Endothelial cell of umbilical vein (primary cell): ENCODE measurements at regions not wholly inside any gene's neighbourhood (a gene's known extent, or its start where the extent isn't known, plus 50 kb on each side); places are given as distances from the start of the nearest gene placed in this dataset.

Experiments
- BruUV-seq: library from RNA; stranded (reverse); fragments of 400-500 nt; replicated peaks from 2 replicates; lab custom pipeline; 2021; lab: Mats Ljungman, UMichigan
- CTCF ChIA-PET: fragments of 300-600, 350-600 bp; sonication (Branson Sonifier 250); formaldehyde crosslinking; loops from one replicate; lab custom pipeline; 2021; ENCODE audit warnings: antibody characterized with exemption, inconsistent platforms; lab: Charles Lee
- POLR2A ChIA-PET: fragments of 300-600, 350-600 bp; sonication (Branson Sonifier 250); formaldehyde crosslinking; loops from one replicate; lab custom pipeline; 2021; ENCODE audit warnings: antibody characterized with exemption, inconsistent platforms; lab: Charles Lee
- DNase-seq: peaks from one replicate; pipeline ENCODE4 v3.0.0-alpha.2; 2011; ENCODE audit warnings: low read depth, low spot score
- FAIRE-seq: peaks from 2 replicates; lab custom pipeline; 2011; peaks lifted over from hg19 to GRCh38; lab: Jason Lieb, UNC
- H2AFZ ChIP-seq: 2 replicates; pipeline ENCODE4 v1.6.0; 2012; ENCODE audit warnings: low read depth, low read length, control low read depth, inconsistent platforms
- H3K27ac ChIP-seq: 2 replicates; pipeline ENCODE4 v1.5.1; 2011; ENCODE audit warnings: low read depth, mild to moderate bottlenecking, control low read depth, low read length, moderate library complexity; ENCODE audit not compliant: insufficient read depth
- H3K27me3 ChIP-seq, 2 experiments: 2 replicates each; pipeline versions ENCODE4 v1.6.0 to v1.6.1; 2011; ENCODE audit warnings: low read length in 2 of 2, mixed read lengths in 1 of 2; ENCODE audit not compliant: control insufficient read depth in 2 of 2, insufficient read depth in 2 of 2
- H3K36me3 ChIP-seq, 2 experiments: 2 replicates in 1 of 2; 3 replicates in 1 of 2; pipeline ENCODE4 v1.5.1; 2011; ENCODE audit warnings: low read length in 2 of 2, mild to moderate bottlenecking in 1 of 2, moderate library complexity in 1 of 2; ENCODE audit not compliant: control insufficient read depth in 2 of 2, insufficient read depth in 2 of 2; ENCODE audit errors: extremely low read depth in 1 of 2
- H3K4me1 ChIP-seq: 3 replicates; pipeline ENCODE4 v1.5.1; 2011; ENCODE audit warnings: mild to moderate bottlenecking, low read length; ENCODE audit not compliant: control insufficient read depth, insufficient read depth; ENCODE audit errors: extremely low read depth
- H3K4me2 ChIP-seq: 2 replicates; pipeline ENCODE4 v1.6.1; 2011; ENCODE audit warnings: low read length, control low read depth, mixed read lengths; ENCODE audit not compliant: insufficient read depth
- H3K4me3 ChIP-seq, 3 experiments: fragments of 200-600 bp in 1 of 3; sonication (generic), shearing (Covaris generic) in 1 of 3; replicated peaks in 1 of 3; 2 replicates each; pipeline ENCODE4 v1.5.1; 2011 to 2016; ENCODE audit warnings: control low read depth in 3 of 3, low read length in 3 of 3, mild to moderate bottlenecking in 2 of 3, inconsistent platforms in 1 of 3, low read depth in 1 of 3, moderate library complexity in 1 of 3; ENCODE audit not compliant: insufficient read depth in 1 of 3
- H3K79me2 ChIP-seq: 2 replicates; pipeline ENCODE4 v1.6.0; 2012; ENCODE audit warnings: low read length, inconsistent platforms; ENCODE audit not compliant: control insufficient read depth, insufficient read depth
- H3K9ac ChIP-seq: replicated peaks from 2 replicates; pipeline ENCODE3; 2011; ENCODE audit warnings: low read length, control low read depth; ENCODE audit not compliant: insufficient read depth; ENCODE audit errors: extremely low read depth
- H3K9me1 ChIP-seq: replicated peaks from 3 replicates; pipeline ENCODE4 v1.6.0; 2011; ENCODE audit warnings: mild to moderate bottlenecking, low read length; ENCODE audit not compliant: control insufficient read depth, insufficient read depth; ENCODE audit errors: extremely low read depth
- H3K9me3 ChIP-seq: replicated peaks from 2 replicates; pipeline ENCODE4 v1.5.1; 2012; ENCODE audit warnings: low read length, inconsistent platforms; ENCODE audit not compliant: control insufficient read depth, insufficient read depth
- H4K20me1 ChIP-seq: replicated peaks from 2 replicates; pipeline ENCODE3; 2011; ENCODE audit warnings: mild to moderate bottlenecking, low read length; ENCODE audit not compliant: control insufficient read depth, insufficient read depth; ENCODE audit errors: extremely low read depth
- CTCF ChIP-seq, 2 donors: IDR thresholded peaks; 1 replicate in 1 of 2; 2 replicates in 1 of 2; pipeline ENCODE4 v1.5.1; 2011; ENCODE audit warnings: low read length in 2 of 2, mild to moderate bottlenecking in 2 of 2, moderate library complexity in 2 of 2, control low read depth in 1 of 2, inconsistent platforms in 1 of 2, low read depth in 1 of 2; ENCODE audit not compliant: insufficient read depth in 1 of 2; ENCODE audit errors: extremely low read depth in 1 of 2
- EZH2 ChIP-seq: IDR thresholded peaks from 2 replicates; pipeline ENCODE4 v1.6.1; 2012; ENCODE audit warnings: borderline replicate concordance, low read depth, mild to moderate bottlenecking, moderate library complexity, low read length, inconsistent platforms; ENCODE audit not compliant: severe bottlenecking
- FOS ChIP-seq: IDR thresholded peaks from 2 replicates; pipeline ENCODE4 v1.6.1; 2011; ENCODE audit warnings: mild to moderate bottlenecking, low read length, moderate library complexity, borderline replicate concordance; ENCODE audit not compliant: insufficient read depth
- GATA2 ChIP-seq: IDR thresholded peaks from 2 replicates; pipeline ENCODE4 v1.7.0; 2011; ENCODE audit warnings: low read depth, mild to moderate bottlenecking, moderate library complexity, mixed read lengths, low read length; ENCODE audit not compliant: insufficient read length, insufficient read depth
- JUN ChIP-seq: IDR thresholded peaks from 2 replicates; pipeline ENCODE4 v1.6.1; 2011; ENCODE audit warnings: borderline replicate concordance, low read depth; ENCODE audit not compliant: insufficient read length, insufficient read depth
- MAX ChIP-seq: IDR thresholded peaks from 2 replicates; pipeline ENCODE4 v1.6.1; 2011; ENCODE audit not compliant: insufficient read depth, insufficient read length
- MYC ChIP-seq: IDR thresholded peaks from one replicate; pipeline ENCODE4 v1.6.1; 2011; ENCODE audit warnings: mild to moderate bottlenecking, low read depth, low read length
- POLR2A ChIP-seq: IDR thresholded peaks from 2 replicates; pipeline ENCODE4 v1.6.1; 2012; ENCODE audit warnings: low read depth, mild to moderate bottlenecking, control low read depth, low read length
- POLR2AphosphoS5 ChIP-seq: IDR thresholded peaks from 2 replicates; pipeline ENCODE4 v1.6.1; 2012; ENCODE audit warnings: low read depth, mild to moderate bottlenecking, control low read depth, low read length, moderate library complexity; ENCODE audit not compliant: insufficient read depth
- dilution Hi-C: fragments of 300-500 bp; cut with MboI; formaldehyde crosslinking; loops from one replicate; pipeline ENCODE4 v1.15.0; 2019; ENCODE audit warnings: low sequenced_read_pairs; ENCODE audit not compliant: extremely low pct_ligation_motif_present
- intact Hi-C: fragments of 100-400 bp; cut with micrococcal nuclease; formaldehyde crosslinking; loops from one replicate; pipeline ENCODE4 v1.10.0; 2022

DNA sequence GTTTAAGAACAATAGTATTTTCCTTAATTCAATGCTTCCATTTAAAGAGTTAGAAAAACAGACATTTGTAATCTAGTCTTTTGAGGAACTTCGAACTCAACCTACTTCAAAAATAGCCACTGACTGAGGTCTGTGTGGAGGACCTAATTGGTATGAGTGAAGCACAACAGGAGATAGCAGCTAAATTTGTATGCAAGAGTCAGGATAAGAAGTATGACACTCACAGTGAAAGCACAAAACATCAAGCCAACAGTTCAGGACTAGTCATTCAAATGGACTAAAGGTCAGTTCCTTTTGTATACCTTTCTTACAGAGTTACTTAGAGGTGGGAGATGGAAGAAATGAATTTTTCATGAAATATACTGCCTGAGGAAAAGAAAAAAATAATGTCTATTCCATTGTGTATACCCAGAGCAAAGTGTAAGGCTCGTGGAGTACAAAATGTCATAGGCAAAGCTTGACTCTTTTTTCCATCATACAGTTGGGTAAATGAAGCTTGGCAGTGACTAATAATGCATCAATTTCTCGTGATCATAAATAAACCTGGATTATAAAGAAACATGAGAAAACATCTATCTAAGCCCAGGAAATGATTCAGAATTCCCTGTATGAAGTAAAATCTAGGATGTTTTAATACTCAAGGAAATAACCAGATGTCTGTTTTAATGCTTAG, 1005.2 kb upstream of the CADM2 start:
- H3K9me3 ChIP-seq, result no peaks in the 10 kb centered on the region
- H3K27me3 ChIP-seq, result no peaks in the 10 kb centered on the region
- H3K79me2 ChIP-seq, result no peaks in the 10 kb centered on the region
- no peak overlapping the region for H3K27ac ChIP-seq
- no TSS peak for BruUV-seq
- ChIA-PET POLR2A (no interaction called here), CTCF (no interaction called here)
- H3K9me1 ChIP-seq, result no peaks in the 10 kb centered on the region
- H3K4me3 ChIP-seq, result no peak overlapping the region
- FAIRE-seq (no peak), DNase-seq (no peak)
- no peak overlapping the region for H3K4me2 ChIP-seq
- intact Hi-C loops, result no loop called here
- dilution Hi-C loops, result no loop called here
- H3K9ac ChIP-seq, result no peak overlapping the region
- no peaks in the 10 kb centered on the region for H3K36me3 ChIP-seq
- no peaks in the 10 kb centered on the region for H4K20me1 ChIP-seq
- H3K4me1 ChIP-seq, result no peaks in the 10 kb centered on the region
- no peak for TF ChIP-seq POLR2A
- TF ChIP-seq MAX, result no peak
- no peak for TF ChIP-seq EZH2
- TF ChIP-seq FOS, result no peak
- no peak for TF ChIP-seq GATA2
- H2AFZ ChIP-seq, result no peak overlapping the region

DNA sequence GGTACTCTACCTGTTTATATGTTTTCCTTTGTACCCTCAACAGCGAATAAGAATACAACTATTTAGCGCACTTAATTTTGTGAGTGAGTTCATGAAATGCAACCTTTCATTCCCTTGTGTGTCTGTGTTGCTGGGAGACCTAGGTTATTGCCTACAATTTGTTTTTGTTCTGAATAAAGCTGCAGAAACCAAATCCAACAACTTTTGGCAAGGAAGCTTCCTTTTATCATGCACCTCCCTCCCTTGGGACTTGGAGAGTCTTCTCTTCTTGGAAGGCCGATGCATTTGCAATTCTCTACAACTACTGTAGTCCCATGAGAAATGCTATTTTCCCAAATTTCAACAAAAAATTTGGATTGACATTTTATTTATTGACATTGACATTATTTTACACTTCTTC, 1002.4 kb upstream of the CADM2 start:
- no peak overlapping the region for H3K9ac ChIP-seq
- ChIA-PET CTCF (no interaction called here), POLR2A (no interaction called here)
- no peaks in the 10 kb centered on the region for H3K4me1 ChIP-seq
- FAIRE-seq (no peak), DNase-seq (no peak)
- no peak overlapping the region for H3K4me2 ChIP-seq
- H4K20me1 ChIP-seq, result no peaks in the 10 kb centered on the region
- no peaks in the 10 kb centered on the region for H3K9me1 ChIP-seq
- H2AFZ ChIP-seq, result no peak overlapping the region
- no peaks in the 10 kb centered on the region for H3K79me2 ChIP-seq
- H3K27me3 ChIP-seq, result no peaks in the 10 kb centered on the region
- intact Hi-C loops, result no loop called here
- H3K4me3 ChIP-seq, result no peak overlapping the region
- H3K27ac ChIP-seq, result no peak overlapping the region
- no peaks in the 10 kb centered on the region for H3K9me3 ChIP-seq
- dilution Hi-C loops, result no loop called here
- TF ChIP-seq EZH2 (no peak), POLR2A (no peak), POLR2AphosphoS5 (no peak), GATA2 (no peak), CTCF (IDR thresholded peaks at IDR 0.05; ENCODE audit: extremely low read depth in 1 of 2, insufficient read depth in 1 of 2, low read depth in 1 of 2, low read length in 2 of 2) (no peak), MAX (no peak), MYC (no peak), JUN (no peak), FOS (no peak)
- no peaks in the 10 kb centered on the region for H3K36me3 ChIP-seq
- no TSS peak for BruUV-seq
